ENCODE measurements at regions not wholly inside any gene's neighbourhood (a gene's known extent, or its start where the extent isn't known, plus 50 kb on each side); places are given as distances from the start of the nearest gene placed in this dataset.

DNA sequence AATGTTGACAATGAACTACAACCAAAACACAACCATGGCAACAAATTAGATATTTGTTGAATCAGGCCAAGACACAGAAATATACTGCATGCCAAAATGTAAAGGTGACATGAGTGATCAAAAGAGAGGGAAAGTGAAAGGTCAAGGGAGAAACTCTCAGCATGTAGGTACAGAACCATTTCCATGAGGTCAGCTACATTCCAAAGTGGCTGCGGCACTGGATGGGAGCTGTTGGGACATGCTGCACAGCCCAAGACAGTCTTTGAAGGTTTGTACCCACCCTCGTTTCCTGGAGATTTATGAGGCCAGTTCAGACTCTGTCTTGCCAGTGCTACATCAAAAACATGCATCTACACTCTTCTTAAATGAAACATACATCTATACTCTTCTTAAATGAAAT is 579.9 kb downstream of the BMP2 start:
- DNase-seq (ENCODE audit: low read depth in 1 of 2, low spot score in 1 of 2), result no peak
- H3K9me3 ChIP-seq (ENCODE audit: low read depth), result no peaks in the 10 kb centered on the region
- no peak overlapping the region for H3K4me3 ChIP-seq
- H3K27me3 ChIP-seq, result no peaks in the 10 kb centered on the region
- H3K4me1 ChIP-seq (ENCODE audit: low read depth), result no peaks in the 10 kb centered on the region
- no peaks in the 10 kb centered on the region for H3K36me3 ChIP-seq
- H3K27ac ChIP-seq, result no peak overlapping the region
- TF ChIP-seq CTCF (IDR thresholded peaks at IDR 0.05; ENCODE audit: low read depth, low read length), result no peak

GRCh38 chr20:7348253-7348652 is 580.8 kb downstream of the BMP2 start:
- H3K9me3 ChIP-seq (ENCODE audit: low read depth), result no peaks in the 10 kb centered on the region
- TF ChIP-seq CTCF (IDR thresholded peaks at IDR 0.05; ENCODE audit: low read depth, low read length), result no peak
- H3K27me3 ChIP-seq, result no peaks in the 10 kb centered on the region
- no peaks in the 10 kb centered on the region for H3K4me1 ChIP-seq (ENCODE audit: low read depth)
- H3K4me3 ChIP-seq, result no peak overlapping the region
- no peak for DNase-seq (ENCODE audit: low read depth in 1 of 2, low spot score in 1 of 2)
- H3K27ac ChIP-seq, result no peak overlapping the region
- no peaks in the 10 kb centered on the region for H3K36me3 ChIP-seq

DNA sequence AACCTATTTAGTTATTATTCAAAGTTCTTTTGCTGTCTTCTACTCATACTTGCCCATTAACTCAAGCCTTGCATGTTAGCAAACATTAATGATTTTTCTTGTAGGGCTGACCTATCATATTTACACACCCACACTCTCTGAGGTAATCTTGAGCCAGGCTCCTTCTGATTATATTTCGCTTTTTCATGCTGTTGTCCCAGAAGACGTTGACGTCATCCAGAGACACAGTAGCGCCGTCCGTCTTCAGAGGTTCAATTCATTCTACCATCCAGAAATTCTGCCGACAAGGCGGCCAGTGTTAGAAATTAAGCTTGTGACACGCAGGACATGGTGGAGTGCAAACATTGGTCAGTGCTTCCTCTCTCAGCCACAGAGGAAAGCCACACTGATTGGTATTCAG is 584.7 kb downstream of the BMP2 start:
- Histone ChIP-seq H3K27me3 (peaks cover 3% of the 10 kb centered on the region), H3K4me3 (no peak overlapping the region), H3K4me1 (ENCODE audit: low read depth) (no peaks in the 10 kb centered on the region), H3K36me3 (no peaks in the 10 kb centered on the region), H3K27ac (no peak overlapping the region), H3K9me3 (ENCODE audit: low read depth) (no peaks in the 10 kb centered on the region)
- DNase-seq (ENCODE audit: low read depth in 1 of 2, low spot score in 1 of 2), result peak in 1 of 2 donors; percentile 12
- no peak for TF ChIP-seq CTCF (IDR thresholded peaks at IDR 0.05; ENCODE audit: low read depth, low read length)

- no peak for TF ChIP-seq CTCF (IDR thresholded peaks at IDR 0.05; ENCODE audit: low read depth, low read length)
- no peak overlapping the region for H3K4me3 ChIP-seq
- H3K27me3 ChIP-seq, result peaks cover 3% of the 10 kb centered on the region
- H3K9me3 ChIP-seq (ENCODE audit: low read depth), result no peaks in the 10 kb centered on the region
- no peak for DNase-seq (ENCODE audit: low read depth in 1 of 2, low spot score in 1 of 2)
- no peaks in the 10 kb centered on the region for H3K36me3 ChIP-seq
- H3K4me1 ChIP-seq (ENCODE audit: low read depth), result no peaks in the 10 kb centered on the region
- no peak overlapping the region for H3K27ac ChIP-seq
Measured at GRCh38 chr20:7355051-7355450, 585.2 kb downstream of the HAO1 start.

DNA sequence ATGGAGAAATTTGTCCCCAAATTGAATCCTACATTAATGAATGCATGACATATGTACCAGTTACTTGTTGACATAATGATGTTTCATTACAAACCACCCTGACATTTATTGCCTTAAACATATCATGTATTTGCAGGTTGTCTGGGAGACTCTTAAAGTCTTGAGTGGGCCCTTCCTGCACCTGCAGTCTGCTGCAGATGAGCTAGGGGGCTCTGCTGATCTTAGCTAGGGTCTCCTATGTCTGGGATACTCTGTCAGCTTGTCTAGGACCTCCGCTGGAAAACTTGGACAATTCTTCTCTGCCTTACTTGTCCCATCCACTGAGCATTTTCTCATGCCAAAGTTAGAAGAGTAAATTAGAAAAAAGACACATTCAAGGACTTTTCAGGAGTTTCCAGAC is 581.6 kb downstream of the HAO1 start:
- TF ChIP-seq CTCF (IDR thresholded peaks at IDR 0.05; ENCODE audit: low read depth, low read length), result no peak
- H3K4me1 ChIP-seq (ENCODE audit: low read depth), result peaks cover 11% of the 10 kb centered on the region
- H3K36me3 ChIP-seq, result no peaks in the 10 kb centered on the region
- no peak overlapping the region for H3K27ac ChIP-seq
- H3K27me3 ChIP-seq, result peaks cover 3% of the 10 kb centered on the region
- H3K9me3 ChIP-seq (ENCODE audit: low read depth), result no peaks in the 10 kb centered on the region
- no peak overlapping the region for H3K4me3 ChIP-seq
- DNase-seq (ENCODE audit: low read depth in 1 of 2, low spot score in 1 of 2), result peak in 1 of 2 donors; percentile 40

DNA sequence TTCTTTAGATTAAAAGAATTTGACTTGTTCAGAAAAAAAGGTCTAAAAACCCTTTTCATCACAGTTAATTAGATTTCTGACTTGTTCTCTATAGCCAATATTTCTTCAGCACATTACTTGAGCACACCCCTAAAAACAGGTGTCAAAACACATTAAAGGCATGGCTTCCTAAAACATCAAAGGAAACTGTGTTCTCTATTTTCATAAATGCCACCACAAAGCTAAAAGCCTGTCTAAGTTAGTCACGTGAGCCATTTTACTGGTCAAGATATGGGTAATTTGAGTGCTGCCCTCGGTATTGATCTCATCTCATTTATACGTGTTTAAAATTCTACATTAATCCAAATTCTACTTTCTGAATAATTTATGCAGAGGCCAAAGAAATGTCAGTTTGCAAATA is 580.5 kb downstream of the HAO1 start:
- Histone ChIP-seq H3K36me3 (no peaks in the 10 kb centered on the region), H3K9me3 (ENCODE audit: low read depth) (no peaks in the 10 kb centered on the region), H3K27me3 (peaks cover 3% of the 10 kb centered on the region), H3K4me1 (ENCODE audit: low read depth) (peaks cover 11% of the 10 kb centered on the region), H3K27ac (no peak overlapping the region), H3K4me3 (no peak overlapping the region)
- DNase-seq (ENCODE audit: low read depth in 1 of 2, low spot score in 1 of 2), result no peak
- TF ChIP-seq CTCF (IDR thresholded peaks at IDR 0.05; ENCODE audit: low read depth, low read length), result no peak

All from cardiac muscle cell (in vitro differentiated cells and primary cell).